DMS153 (cell line): ENCODE measurements at regions not wholly inside any gene's neighbourhood (a gene's known extent, or its start where the extent isn't known, plus 50 kb on each side); places are given as distances from the start of the nearest gene placed in this dataset.
A peak's percentile ranks its signal among the peaks of the same experiment; 100 is the strongest.
"Not testable (repeated sequence)": the region's sequence is repeated elsewhere in the genome, so short reads cannot be mapped to it uniquely, and the experiment has no call there.

ENCODE experiments used
- DNase-seq: peaks from one replicate; lab custom pipeline; 2025; lab: John Stamatoyannopoulos, UW

DNA sequence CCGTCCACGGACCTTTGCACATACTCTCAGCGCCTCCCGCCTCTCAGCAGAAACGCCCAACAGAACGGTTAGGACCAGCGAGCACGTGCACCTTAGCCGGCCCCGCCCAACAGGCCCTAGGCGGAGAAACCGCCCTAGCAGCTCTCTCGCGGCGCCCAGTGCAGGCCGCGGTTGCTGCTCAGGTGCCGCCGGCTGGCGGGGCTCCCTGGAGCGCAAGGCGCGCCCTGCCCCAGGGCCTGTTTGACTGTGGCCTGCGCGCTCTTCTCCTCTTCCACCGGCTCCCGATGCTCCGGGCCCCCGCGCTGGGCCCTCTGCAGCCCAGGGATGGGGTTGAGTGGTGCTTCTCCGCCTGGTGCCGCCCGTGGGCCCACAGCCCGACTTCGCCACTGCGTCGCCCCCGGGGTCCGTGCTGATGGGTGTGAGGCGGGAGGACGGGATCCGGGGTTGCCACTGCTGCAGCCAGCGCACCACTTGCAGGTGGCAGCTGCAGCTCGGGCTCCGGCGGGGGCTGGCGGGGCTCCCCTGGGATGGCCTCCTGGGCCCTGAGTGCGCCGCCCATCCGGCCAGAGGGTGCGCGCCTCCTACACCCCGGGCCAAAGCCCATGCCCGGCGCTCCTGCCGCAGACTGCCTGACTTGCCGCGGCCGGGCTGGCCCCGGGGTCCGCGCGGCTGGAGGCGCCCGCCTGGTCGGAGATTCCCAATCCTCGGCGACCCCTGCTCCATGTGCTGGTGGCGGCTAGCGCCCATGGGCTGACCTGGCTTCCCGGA, 1889.4 kb upstream of the CDH9 start:
- no peak for DNase-seq

DNA sequence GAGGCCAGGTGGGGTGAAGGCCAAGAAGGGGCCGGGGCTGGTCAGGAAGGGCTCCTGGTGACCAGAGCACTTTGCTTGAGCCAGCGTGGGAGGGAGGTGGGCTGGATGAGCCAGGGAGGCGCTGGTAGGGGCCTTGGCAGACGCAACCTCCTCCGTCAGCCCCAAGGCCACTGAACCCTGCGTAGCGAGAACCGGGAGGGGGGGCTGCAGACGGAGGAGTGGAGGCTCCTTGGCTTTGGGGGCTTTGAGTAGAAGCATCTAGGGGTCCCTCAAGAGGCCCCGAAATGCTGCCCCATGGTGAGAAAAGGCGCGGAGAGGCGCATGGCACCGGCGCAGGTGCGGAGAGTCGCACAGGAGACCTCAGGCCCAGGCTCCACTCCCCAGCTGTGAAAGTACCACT, 1888.0 kb upstream of the CDH9 start:
- no peak for DNase-seq

DNA sequence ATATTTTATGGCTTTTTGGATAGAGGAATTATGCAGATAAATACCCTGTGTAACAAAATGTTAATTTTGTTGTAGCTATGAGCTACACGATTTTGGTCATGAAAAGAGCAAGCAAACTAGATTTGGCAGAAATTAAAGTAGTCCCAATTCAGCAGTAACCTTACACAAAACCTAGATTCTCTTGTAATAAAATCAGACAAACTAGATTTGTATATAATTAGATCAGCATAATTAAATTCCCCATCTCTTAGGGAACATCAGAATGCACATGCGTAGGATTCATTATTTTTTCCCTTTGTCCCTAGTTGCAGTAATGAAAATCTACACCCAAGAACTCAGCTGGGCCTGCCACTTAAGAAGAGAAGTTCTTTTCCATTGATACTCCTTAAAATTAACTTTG, 1879.2 kb upstream of the CDH9 start:
- DNase-seq = no peak

DNA sequence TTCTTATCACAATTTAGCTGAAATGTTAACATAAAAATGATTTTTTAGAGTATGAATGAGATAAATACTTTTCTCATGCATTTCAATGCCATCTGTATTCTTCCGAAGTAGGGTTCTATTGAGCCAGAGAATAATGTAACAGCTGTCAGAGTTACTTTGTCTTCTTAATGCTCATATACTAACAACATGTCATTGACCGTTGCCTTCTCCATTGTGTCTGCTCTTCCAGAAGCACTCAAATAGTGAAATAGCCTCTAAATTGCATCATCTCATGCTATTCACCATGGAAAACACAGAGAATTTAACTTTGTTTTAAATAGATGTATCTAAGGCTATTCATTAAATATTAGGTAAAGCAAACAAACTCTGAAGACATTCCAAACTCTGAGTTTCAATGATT, 1875.9 kb upstream of the CDH9 start:
- peak; percentile 83 for DNase-seq

DNA sequence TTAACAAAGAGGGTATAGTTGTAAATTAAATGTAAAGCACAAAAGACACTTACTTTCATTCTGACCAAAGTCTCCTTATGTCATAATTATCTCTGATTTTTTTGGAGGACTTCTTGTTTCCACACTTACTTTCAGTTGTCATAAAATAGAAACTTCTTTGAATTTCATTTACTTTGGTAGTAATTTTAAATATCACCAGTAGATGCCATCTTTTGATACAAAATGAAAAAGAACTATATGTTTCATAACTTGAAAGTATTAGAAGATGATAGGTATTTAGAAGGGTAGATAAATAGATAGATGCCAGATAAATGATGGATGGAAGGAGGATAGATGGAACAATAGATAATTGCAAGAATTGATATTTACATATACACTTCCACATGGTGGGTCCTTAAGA, 1865.3 kb upstream of the CDH9 start:
- DNase-seq = peak; percentile 8

DNA sequence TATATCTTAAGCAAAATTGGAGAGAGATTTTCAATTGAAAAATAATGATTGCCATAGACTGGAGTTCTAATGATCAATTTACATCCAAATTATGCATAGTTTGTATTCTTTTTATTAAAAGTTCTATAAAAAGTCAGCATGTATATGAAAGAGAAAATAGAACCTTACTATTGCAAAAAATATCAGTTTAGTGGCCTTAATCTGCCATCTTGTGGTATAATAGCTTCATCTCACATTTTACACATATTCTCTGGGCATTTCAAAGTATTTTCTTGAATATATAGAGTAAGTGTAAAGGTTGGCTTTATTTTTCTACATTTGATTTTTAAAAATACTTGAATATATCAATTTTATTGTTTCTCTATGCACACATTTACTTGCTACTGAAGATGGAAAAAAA, 1858.6 kb upstream of the CDH9 start:
- DNase-seq = peak; percentile 47

DNA sequence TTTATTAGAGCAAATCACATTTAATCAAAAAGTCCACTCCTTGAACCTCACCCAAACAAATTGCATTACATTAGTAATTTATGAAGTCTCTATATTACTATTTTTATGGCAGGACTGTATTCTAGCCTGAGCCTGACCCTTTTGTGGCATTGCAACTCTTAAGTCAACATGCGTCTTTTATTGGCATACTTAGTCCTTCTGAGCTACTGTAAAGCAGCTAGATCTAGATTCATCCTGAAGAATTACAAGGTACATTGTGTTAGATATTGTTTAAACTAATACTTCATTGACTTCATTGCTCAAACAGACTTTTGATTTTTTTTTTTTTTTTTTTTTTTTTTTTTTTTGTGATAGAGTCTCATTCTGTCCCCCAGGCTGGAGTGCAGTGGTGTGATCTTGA, 1842.5 kb upstream of the CDH9 start:
- no peak for DNase-seq

DNA sequence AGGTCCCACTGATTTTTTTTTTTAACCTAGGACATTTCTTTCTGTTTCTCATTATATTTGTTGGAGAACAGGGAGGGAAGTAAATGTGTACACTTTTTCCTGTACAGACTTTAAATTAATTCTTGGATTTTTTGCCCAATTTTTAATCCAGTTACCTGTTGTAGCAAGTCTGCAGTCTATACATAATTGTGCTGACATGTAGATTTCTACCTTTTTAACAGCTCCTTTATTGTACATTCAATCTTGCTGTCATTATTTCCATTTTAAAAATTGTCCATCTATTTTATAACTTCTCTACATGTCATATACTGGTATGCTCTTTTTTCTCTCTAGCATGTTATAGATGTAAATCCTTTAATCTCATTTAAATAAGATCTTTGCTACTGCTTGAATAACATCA, 1838.7 kb upstream of the CDH9 start:
- no peak for DNase-seq

DNA sequence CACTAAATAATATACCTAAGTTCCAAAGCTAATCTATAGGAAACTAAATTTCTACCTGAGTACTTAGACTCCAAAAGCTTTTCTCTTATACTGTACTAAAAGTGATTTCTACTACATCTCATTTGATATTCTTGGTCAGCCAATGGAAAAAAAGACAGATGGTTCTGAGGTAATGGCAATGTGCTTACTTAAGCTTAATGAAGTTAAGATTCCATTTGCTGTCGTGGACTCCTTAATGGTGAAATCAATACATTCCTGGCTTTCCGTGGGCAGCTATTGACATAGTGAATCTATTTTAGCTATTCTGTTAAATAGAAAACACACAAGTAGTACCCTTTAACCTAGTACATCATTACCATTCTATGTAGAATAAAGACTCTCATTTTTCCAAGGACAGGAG, 1825.6 kb upstream of the CDH9 start:
- DNase-seq = no peak

DNA sequence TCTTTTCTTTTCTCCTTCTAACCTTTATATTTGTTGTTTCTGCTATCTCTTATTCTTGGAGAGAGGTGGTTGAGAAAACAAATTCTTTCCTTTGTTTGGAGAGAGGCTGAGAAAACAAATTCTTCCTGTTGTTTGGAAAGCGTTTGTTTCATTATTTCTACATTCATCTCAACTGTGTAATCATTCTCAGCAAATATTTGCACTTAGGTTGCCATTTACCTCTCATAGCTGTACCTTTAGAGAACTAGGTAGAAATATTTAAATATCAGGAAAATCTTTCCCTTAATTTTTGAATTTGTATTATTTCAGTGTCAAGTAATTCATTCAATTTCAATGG, 1824.4 kb upstream of the CDH9 start:
- DNase-seq = peak; percentile 69

DNA sequence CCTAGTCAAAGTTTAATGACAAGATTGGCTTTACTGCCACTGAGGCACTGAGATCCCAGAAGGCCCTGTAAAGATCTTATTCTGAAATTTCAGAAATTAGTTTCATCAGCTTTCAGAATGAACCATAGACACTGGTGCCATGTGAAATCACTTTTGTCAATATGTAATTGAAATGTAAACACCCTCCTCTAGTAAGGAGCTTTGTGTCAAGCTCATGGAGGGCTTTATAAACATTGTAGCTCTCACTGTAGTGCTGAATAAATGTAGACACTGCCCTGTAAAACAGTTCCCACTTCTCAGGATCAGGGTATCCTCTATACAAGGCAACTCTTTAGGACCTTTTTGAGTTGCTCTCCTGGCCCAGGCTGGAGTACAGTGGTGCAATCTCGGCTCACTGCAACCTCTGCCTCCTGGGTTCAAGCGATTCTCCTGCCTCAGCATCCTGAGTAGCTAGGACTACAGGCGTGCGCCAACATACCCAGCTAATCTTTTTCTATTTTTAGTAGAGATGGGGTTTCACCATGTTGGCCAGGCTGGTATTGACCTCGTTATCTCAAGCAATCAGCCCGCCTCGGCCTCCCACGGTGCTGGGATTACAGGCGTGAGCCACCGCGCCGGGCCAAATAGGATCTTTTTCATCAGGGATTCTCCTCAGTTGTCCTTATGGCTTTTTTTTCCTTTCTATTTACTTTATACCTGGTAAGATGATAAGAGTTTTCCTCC, 1823.9 kb upstream of the CDH9 start:
- DNase-seq = peak; percentile 83

DNA sequence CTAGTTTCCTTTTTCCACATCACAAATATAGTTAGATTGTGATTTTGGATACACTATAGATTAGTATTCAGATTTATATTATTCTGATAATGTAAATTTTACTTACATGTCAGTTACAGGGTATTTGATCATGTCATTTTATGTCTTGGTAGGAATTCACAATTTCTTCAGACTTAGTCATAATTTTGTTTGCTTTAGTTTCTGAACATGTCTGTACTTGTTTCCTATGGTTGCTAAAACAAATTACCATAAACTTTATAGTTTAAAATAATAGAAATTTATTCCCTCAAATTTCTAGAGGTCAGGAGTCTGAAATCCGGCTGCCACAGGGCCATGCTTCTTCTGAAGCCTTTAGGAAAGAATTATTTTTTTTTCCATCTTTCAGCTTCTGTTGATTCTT, 1817.2 kb upstream of the CDH9 start:
- DNase-seq = no peak

DNA sequence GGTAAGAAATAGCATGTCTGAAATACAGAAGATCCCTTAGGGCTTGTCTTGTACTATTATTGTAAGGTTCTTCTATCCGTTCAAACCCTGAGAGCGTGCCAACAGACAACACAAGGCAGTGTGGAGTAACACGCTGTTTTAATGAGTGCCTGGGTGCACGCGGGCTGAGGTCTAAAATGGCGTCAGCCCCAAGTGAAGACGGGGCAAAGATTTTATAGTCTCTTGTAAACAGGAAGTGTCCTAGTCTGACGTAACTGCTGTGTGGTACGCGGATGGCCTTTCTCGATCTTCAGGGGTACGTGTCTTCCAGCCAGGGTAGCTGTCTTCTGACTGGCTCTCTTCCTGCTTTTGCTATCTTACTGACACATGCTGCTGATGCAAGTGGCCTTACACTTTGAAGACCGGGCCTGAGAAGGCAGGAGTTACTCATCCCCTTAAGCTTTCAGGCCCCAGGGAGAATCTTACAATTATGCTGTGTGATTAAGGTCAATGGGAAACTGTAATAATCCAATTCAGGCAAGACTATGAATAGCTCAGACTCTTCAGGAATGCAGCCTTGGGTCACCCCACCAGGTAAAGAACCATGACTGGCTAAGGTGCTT, 1812.0 kb upstream of the CDH9 start:
- DNase-seq = no peak

DNA sequence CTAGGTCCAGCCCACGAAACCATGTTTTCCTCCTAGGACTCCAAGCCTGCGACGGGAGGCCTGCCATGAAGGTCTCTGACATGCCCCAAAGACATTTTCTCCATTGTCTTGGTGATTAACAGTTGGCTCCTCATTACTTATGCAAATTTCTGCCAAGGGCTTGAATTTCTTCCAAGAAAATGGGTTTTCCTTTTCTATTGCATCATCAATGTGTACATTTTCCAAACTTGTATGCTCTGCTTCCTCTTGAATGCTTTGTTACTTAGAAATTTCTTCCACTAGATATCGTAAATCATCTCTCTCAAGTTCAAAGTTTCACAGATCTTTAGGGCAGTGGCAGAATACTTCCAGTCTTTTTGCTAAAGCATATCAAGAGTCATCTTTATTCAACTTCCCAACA, 1792.7 kb upstream of the CDH9 start:
- DNase-seq = no peak

DNA sequence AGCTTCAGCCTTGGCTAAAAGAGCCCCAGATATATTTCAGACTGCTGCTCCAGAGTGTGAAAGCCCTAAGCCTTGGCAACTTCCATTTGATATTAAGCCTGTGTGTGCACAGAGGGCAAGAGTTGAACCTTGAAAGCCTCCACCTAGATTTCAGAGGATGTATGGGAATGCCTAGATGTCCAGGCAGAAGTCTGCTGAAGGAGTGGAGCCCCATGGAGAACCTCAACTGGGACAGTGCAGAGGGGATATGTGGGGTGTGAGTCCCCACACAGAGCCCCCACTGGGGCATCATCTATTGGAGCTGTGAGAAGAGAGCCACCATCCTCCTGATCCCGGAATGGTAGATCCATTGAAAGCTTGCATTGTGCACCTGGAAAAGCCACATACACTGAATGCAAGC, 1784.8 kb upstream of the CDH9 start:
- no peak for DNase-seq

DNA sequence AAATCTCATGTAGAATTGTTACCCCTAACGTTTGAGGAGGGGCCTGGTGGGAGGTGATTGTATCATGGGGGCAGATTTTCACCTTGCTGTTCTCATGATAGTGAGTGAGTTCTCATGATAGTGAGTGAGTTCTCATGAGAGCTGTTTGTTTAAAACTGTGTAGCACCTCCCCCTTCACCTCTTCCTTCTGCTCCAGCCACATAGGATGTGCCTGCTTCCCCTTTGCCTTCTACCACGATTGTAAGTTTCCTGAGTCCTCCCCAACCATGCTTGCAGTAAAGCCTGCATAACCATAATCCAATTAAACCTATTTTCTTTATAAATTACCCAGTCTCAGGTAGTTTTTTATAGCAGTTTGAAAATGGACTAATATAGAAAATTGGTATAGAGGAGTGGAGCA, 1783.7 kb upstream of the CDH9 start:
- DNase-seq = no peak

DNA sequence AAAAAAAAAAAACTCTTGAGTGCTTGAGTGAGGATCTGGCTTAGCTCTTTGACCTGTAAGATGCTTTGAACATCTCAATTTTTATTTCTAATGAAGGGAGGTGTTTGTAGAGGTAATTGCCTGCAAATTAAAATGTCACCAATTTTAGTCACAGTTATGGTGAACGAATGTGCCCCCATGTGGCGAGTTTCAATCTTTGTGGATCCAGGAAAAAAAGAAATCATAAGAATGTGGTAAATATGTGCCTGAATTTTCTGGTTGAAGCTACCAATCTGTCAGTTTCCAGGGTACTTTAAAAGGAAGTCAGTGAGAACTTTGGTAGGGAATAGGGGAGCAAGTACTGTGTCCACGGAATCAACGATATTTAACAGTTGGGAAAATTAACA, 1772.4 kb upstream of the CDH9 start:
- DNase-seq = no peak

DNA sequence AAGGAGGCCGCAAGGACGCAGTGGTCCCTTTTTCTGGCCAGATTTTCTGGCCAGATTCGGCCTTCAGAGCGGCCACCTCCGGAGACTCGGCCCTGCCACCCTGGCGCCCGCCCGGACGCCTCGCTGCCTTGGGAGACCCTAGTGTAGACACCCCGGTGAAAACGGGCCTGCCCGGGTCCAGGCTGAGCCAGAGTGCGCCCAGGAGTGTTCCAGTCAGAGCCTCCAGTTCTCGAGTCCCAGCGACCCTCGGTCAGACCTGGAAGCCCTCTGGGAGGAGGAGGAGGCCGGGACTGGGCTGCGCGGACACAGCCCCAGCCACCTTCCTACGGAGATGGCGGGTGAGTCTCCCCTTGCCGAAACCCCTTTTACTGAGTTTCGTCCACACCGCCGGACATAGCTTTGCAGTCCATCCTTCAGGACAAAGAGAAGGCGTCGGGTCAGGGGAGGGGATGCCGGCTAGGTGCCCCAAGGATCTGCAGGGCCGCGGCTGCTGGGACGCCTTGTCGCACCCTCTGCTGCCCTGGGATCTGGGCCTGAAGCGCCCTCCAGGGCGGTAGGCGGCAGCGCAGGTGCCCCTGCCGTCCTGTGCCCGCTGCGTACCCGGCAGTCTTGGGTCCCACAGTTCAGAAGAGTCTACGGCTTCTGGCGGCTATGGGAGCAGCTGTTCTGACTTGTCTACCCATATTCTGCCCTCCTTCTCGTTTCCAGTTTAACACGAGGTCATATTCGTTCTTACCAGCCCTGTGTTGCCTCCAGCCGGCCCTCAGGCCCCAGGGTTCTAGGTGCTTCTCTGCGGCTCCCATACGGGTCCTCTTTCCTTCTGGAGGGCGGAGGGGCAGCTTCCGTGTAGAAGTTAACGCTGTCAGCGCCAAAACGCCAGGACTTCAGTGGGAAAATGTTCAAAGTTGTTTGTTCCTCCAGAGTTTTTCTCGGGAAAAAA, 1771.7 kb upstream of the CDH9 start:
- DNase-seq = no peak

DNA sequence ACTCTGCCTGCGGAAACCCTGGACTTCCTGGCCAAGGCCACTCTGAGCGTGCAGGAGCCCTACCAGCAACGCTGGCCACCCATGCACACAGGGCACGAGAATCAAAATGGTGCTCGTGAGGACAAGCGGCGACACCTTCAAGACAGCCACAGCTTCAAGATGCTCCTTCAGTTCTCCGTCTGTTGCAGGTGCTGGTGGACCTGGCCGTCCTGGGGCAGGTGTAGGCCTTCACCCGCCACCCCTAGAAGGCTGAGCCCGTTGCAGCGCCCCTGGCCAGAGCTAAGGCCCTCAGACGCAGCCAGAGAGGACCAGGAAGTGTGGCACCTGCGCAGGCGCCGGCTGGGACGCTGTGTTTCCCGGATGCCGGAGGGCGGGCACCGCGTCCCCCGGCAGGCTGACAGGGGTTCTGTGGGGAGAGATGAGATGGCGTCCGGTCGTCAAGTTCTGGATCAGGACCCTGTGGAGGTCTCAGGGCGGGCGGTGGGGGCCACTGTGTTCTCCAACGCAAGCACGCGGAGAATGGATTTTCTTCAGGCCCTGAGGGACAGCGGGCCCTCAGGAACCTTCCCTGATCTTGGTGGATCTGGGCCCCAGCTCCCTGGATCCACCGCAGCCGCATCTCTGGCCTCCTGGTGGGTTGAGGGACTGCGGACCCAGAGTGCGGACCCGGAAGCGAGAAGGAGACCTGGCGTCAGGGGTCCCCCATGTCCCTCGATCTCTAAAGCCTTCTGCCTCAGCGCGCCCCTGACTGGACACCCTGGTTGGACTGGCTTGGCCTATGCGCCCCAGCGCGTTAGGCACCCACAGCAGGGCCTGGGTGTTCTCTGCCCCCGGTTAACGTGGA, 1770.8 kb upstream of the CDH9 start:
- no peak for DNase-seq

DNA sequence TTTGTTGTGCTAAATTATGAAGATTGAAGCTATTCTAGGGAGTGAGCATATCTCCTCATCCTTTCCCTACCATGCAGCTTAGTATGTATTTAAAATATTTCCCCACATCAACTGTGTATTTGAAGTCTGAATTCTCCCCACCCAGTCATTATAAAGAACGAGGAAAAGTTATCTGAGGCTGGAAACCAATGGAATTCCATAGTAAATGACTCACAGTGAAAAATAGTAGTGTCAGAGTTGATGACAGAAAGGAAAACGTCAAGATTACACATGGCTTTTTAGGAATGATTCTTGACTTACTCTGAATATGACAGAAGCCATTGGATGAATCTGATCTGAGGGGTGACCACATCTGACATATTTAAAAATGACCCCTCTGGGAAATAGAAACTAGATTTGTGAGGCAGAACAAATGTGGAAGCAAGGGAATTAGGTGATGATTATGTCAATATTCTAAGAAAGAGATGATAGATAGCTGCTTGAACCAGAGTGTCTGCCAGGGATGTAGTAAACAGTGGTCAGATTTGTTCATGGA, 1768.9 kb upstream of the CDH9 start:
- no peak for DNase-seq

DNA sequence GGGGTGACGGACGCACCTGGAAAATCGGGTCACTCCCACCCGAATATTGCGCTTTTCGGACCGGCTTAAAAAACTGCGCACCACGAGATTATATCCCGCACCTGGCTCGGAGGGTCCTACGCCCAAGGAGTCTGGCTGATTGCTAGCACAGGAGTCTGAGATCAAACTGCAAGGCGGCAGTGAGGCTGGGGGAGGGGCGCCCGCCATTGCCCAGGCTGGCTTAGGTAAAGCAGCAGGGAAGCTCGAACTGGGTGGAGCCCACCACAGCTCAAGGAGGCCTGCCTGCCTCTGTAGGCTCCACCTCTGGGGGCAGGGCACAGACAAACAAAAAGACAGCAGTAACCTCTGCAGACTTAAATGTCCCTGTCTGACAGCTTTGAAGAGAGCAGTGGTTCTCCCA, 1760.6 kb upstream of the CDH9 start:
- DNase-seq = not testable (repeated sequence)
